Endometrium (tissue), 2 donors: ENCODE measurements at regions not wholly inside any gene's neighbourhood (a gene's known extent, or its start where the extent isn't known, plus 50 kb on each side); places are given as distances from the start of the nearest gene placed in this dataset.
A peak's percentile ranks its signal among the peaks of the same experiment; 100 is the strongest.

Source experiments
- FAIRE-seq: peaks from 2 replicates; lab custom pipeline; 2012; peaks lifted over from hg19 to GRCh38; lab: Jason Lieb, UNC
- donor health status: control.
- donor health status: control.

DNA sequence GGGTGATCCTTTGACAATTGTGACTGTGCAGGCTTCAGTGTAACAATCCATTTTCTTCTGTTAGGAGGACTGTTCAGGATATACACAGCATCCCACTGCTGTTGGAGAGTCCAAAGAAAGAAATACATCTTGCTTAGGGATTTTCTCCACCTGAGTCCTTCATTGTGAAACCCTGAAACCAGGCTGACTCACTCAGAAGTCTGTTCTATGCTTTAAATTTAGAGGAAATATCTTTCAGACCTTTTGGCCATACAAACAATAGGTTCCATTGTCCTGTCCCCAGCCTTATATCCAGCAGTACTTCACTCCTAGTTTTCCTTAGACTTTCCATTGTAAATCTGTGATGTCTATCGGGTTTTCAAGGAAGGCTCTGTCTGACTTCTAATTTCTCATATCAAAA, 379.1 kb downstream of the SUCLA2 start:
- FAIRE-seq, result no peak

DNA sequence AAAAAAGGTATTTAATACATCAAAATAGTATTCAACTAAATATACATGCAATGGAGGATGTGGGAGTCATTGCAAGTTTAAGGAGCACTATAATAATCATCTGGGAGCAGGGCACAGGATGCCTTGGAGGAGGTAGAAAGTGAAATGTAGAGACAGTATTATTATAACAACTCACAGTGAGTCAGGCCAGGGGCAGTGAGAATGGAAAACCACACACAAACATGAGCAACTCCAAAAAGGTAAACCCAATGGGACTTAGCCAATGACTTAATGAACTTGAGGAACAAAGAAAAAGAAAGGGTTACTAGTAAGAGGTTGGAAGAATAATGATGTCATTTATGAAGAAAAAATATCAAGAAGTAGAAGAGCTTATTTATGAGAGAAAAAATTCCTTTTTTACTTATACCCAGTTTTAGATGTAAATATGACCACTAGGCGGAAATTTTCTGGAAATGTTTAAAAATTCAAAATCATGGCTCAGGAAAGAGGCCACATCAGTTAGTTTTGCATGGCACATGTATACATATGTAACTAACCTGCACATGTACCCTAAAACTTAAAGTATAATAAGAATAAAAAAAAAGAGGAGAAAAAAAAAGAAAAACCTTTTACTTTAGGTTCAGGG, 389.3 kb downstream of the SUCLA2 start:
- FAIRE-seq, result no peak

DNA sequence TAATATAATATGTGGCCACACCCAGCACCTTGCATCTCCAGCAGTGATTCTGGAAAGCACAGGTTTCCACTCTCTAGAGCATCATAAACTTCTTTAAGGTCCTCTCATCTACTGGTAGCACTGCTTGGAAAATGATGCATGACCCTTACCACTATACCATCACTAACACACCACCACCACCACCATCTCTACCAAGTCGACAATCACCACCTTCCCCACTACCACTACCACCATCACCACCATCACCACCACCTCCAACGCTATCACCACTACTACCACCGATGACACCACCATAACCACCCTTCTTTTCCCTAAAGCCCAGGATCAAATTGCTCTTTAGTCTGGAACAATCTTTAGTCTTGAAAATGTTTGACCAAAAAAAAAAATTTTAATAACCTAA, 390.4 kb downstream of the SUCLA2 start:
- no peak for FAIRE-seq

DNA sequence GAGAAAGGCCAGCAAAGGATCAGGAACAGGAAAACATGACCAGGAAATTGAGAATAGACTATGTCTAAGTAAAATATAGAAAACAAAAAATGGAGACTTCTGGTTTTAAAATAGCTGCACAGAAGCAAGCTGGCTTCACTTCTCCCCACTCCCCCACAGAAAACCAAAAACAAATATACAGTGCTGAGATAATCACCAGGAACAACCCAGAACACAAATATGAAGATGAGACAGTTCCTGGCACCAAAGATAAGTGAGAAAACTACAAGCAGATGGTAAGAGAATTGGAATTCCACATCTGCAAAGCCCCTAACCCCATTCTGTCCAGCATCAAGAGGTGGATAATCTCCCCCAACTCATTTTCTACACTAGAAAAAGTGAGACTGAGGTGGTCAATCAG, 397.7 kb downstream of the SUCLA2 start:
- no peak for FAIRE-seq

DNA sequence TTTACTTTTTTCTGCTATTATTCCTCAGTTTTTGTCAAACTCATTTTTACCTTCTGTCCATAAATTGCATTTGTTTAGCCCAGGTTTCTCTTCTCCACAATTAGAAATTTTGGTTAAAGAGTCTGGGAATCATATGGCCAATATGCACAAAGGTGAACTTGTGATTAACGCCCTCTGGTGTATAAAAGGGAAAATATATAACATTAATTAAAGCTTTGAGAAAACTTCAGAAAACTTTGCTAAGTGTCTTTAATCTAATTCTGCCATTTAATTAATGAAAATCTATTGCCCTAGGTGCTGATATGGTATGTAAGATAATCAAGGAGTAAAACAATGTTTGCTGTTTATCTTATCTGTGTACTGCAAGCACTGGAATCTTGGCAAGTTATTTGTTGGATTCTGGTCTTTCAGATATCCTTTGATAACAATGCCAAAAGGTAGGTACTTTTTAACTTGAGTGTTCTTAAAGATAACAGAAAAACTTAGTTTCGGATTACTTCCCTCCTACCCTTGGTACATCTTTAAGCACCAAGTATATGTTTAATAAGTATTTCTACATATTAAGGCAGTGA, 402.6 kb downstream of the SUCLA2 start:
- peak; percentile 54 for FAIRE-seq

DNA sequence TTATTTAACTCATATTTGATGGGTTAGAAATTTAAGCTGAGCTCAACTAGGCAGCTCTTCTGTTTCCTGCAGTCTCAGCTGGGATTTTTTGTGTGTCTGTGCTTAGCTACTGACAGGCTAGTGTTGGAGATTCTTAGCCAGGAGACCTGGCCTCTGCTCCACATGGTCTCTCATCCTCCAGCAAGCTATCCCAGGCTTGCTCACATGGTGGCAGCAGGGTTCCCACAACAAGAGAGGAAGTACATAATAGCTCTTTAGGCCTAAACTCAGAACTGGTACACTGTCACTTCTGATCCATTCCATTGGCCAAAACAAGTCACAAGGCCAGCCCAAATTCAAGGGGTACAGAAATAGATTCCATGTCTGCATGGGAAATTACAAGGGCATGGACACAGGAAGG, 406.2 kb downstream of the SUCLA2 start:
- no peak for FAIRE-seq

DNA sequence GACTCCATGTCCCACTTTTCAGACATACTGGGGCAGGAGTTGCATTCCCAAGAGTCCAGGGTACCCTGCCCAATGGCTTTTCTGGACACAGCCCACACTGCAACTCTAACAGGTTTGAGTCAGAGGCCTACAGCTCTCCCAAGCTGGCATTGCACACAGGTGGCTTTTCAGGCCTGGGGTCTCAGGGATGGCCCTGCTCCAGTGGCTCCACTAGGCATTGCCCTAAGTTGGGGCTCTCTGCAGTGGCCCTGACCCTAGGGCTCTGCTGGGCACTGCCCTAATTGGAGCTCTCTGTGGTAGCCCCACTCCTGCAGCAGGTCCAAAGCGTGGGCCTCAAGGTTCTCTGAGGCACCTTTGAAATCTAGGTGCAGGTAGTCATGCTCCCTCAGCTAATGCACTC, 408.8 kb downstream of the SUCLA2 start:
- FAIRE-seq, result no peak

DNA sequence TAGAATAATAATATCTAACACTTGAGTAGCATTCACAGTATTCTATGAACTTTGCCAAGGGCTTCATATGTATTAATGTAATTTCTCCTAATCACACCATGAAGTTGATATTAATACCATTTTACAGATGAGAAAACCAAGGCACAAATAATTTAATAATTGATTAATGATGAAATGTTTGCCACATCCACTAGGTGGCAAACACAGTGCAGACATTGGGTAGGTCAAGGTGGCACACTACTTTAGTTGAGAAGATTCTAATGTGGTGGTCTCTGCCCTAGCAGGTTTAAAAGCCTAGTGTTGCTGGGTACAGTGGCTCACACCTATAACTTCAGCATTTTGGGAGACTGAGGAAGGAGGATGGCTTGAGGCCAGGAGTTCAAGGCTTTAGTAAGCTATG, 412.4 kb downstream of the SUCLA2 start:
- FAIRE-seq, result no peak

DNA sequence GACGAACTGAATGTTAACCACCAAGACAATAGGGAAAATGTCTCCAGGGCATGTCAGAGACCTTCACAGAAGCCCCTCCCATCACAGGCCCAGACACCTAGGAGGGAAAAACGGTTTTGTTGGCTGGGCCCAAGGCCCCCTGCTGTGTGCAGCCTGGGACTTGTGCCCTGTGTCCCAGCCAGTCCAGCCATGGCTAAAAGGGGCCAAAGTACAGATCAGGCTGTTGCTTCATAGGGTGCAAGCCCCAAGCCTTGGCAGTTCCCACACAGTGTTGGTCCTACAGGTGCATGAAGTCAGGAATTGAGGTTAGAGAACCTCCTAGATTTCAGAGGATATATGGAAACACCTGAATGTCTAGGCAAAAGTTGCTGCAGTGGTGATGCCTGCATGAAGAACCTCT, 428.7 kb downstream of the SUCLA2 start:
- no peak for FAIRE-seq

DNA sequence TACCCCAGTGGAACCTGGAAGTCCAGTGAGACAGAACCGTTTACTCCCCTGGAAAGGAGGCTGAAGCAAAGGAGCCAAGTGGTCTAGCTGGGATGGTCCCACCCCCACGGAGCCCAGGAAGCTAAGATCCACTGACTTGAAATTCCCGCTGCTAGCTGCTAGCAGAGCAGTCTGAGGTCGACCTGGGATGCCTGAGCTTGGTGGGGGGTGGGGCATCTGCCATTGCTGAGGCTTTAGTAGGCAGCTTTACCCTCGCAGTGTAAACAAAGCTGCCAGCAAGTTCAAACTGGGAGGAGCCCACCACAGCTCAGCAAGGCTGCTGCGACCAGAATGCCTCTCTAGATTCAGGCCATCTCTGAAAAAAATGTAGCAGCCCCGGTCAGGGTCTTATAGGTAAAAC, 437.0 kb downstream of the SUCLA2 start:
- no peak for FAIRE-seq

DNA sequence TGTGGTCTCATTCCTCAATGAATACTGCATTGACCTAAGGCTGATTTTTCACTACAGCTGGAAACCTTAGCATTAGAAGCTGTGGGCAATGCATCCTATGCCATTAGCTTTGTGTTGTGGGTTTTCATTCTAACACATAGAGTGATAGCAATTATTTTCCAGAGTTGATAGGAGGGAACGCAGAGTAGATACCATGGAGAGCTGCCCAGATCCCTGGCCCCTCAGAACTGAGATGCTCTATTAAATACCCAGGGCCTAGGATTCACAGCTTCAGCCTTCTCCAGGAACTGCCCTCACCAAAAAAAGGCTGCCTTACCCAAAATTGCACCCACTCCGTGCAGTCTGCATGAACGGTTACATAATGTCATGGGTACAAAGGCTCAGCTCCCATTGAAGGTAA, 444.4 kb downstream of the SUCLA2 start:
- no peak for FAIRE-seq

DNA sequence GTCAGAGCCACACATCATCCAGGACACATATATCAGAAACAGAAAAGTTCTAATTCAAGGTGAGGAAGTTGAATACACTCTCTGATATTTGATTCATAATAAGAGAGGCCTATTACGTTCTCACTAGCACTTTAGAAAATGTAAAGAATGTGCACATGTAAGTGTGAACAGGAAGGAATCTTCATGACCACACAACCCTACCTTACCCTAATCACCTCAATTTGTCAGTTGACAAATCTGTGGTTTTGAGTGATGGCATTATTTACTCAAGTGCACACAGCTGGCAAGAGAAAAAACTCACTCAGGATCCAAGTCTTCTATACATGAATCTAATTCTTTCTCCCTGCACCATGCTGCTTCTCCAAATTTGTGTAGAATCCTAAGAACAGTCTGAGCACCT, 445.8 kb downstream of the SUCLA2 start:
- FAIRE-seq, result no peak

DNA sequence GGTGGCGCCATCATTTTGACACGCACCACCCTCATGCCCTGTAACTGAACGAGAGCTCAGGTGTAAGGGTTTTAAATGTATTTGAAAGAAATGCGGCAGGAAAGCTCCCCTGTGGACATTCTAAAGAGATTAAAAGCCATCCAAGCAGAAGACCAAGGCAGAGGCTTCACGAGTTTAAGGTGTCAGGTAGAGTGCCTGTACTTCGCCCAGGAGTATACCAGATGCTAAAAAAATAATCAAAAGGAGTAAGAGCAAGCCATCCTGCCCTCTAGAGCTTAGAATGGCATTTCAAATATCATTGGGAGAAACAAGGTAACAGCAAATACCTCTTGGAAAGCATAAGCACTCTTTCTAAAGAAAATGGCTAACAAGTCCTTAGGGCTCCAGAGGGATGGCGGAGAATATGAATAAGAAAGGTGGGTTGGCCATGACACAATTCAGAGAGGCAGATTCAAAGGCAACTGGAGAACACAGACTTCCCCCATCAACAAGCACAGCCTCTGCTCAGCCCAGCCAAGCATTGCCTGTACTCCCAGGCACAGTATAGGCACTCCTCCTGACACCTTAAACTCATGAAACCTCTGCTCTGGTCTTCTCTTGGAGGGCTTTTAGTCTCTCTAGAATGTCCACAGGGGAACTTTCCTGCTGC, 447.6 kb downstream of the SUCLA2 start:
- FAIRE-seq, result no peak

DNA sequence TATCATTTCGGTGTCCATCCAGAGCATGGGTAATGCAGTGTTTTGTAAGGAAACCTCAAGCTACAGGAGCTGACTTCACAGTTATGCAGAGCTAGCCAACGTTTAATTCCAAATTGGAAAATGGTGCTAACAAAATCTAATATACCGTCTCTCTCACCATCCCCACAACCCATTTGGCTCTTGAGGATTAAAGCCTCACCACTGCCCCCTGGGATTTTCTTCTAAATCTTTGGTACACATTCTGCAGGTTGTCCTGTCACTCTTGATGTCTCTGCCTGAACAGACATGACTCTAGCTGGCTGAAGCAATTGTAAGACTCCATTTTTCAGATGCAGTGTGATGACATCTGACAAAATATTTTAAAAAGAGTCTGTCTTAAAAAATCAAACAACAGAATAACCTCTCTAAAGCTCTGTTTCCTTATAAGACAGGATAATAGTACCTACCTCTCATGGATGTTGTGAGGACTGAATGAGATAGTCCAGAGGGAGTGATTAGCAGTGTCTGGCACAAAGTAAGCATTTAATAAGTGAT, 451.8 kb downstream of the SUCLA2 start:
- no peak for FAIRE-seq

DNA sequence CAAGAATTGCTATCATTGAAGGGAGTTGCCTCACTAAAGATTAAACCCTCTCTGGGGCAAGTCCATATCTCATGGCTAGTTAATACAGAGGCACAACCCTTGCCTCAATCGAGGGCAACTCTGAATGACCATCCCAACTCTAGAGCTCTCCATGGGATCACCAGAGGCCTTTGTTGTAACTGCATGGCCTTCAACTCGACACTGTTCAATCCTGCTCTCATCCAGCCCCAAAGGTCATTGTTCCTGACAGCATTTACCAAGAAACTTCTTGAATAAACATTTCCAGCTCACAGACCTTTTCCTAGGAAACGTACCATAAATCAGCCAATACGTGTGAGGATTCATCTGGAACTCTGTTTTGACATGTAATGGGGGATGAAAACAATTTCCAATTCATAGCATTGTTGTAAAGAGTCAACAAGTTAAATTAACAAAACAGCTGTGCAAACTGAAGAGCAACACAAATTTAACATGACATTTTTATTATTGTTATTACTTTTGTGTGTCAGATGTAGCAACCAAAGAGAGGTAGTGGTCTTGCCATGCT, 452.7 kb downstream of the SUCLA2 start:
- peak; percentile 26 for FAIRE-seq

DNA sequence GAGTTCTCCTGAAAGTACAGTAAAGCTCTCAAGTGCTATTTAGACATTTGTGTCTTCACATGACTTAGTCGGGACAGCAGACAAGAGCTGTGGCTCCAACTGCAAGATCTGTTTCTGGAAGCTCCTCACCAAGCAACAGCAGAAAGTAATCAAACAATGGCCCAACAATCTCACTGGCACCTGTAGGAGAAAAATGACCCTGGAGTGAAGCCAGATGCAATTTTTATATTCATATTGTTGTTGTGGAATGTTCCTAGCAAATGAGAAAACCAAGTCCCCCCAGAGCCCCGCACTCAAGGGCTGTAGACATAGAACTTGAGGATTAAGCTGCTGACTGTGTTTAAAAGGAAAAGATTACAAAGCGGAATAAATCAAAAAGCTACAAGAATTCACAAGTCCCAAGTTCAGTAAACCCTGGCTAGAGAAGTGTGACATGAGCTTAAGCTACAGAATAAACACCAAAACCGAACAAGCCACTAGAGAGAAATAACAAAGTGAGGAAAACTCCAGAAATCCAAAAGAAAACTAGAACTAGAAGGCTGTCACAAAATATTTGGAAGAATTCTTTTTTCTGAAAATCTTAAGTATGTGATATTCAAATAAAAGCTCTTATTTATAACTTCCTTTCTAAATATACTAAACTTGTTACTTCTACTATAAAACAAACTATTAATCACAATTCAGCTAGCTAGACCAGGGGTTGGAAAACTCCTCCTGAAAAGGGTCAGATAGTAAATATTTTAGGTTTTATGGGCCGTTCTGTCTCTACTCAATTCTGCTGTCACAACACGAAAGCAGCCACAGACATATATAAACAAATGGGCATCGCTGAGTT, 454.5 kb downstream of the SUCLA2 start:
- peak; percentile 92 for FAIRE-seq

DNA sequence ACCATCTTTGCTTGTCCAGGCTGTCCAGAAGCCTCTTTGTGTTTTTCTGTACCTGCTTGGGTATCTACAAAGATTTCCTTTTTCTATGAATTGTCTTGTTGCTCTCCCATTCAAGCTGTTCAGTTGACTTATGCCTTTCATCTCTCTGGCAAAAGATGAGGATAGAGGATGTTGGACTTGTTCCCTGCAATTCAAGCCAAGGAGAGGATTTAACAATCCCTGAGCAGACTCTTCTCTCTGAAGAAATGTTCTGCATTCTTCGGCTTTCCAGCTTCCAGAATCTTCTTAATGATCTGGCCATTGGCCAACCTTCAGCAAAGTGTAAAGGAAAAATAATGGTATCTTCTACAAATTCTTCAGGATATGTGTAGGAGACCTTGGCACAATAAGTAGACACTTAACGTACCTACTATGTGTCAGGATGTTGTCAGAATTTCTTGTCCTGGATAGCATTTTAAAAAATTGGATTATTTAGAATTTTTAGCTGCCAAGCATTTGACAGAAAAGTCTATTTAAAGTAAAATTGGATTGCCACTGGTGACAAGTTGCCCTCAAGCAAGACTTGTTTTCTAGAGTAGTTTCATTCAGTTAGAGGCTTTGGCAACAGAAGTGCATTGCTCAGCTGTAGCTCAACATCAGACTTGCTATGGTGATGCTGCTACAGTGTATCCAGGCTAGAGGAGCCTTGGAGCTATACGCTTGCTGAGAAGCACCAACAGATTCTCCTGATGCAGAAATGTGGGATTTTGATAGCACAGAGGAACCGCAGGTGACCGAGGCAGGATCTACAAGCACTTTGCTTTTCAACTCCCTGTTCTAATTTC, 455.7 kb downstream of the SUCLA2 start:
- FAIRE-seq, result no peak

DNA sequence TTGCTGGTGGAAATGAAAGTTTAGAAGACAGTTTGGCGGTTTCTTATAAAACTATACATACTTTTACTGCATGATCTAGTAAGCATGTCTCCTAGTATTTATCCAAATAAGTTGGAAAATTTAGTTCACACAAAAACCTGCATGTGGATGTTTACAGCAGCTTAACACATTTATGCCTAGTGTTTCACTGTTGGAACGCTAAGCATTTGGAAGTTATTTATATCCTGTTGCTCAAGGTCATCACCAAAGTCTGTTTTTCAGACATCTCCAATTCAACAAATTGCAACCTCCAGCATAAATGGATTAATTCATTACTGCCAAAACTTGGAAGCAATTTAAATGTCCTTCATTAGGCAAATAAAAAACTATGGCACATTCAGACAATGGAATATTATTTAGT, 461.8 kb downstream of the SUCLA2 start:
- no peak for FAIRE-seq

DNA sequence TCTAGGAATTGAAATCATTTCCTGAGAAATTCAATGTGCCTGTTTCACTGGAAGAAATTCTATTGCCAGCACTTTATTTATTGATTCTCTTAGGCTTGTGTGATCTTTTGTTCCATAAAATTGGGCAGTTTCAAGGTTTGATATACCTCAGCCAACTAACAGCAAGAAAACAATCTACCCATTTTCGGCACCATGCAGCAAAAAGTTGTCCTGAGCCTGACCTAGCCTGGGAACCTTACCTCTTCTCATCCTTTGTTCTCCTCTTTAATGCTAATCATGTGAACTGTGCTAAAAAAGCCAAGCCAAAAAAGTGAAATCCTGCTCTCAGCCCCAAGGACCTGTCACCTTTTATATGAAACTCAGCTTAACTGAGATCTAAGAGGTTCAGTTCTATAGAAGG, 477.3 kb downstream of the SUCLA2 start:
- FAIRE-seq, result no peak

DNA sequence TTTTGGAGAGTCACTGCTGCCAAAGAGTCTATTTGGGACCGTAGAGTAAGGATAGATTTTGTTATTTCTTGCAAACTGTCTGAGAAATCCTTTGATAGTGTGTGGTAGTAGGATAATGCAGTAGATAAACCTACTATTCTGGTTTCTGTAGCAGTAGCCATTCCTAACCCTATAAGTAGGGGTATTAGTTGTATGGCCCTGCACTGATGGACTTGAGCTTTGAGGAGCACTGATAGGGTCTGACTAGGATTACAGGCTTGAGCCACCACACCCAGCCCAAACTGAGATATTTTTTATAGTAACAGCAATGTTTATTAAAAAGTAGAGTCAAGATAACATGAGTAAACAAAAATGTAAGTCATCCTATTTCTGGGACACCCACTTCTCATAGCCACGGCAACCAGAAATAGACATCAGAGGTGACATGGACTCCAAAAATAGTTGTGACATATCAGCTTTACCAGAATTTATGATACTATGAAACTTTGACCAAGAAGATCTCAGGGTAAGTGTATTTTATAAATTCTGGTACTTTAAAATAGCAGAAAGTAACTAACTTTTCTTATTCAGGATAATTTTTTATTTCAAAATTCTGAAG, 479.1 kb downstream of the SUCLA2 start:
- FAIRE-seq, result no peak

DNA sequence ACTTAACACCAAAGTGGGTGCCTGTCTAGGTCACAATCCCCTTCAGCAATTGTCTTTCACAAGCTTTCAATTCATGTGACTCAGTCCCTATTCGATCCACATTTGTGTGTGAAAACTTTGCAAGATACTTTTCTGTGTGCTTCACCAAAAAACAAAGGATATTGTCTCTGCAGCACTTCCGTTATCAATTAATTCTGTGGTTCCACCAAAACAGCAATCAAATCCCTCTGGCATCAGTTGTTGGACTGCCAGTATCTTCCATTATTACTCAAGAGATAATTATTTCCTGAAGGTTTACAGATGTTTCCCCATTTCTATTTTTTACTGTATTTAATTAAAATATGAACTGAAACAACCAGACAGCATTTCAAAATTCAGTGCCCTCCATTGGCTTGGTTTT, 481.4 kb downstream of the SUCLA2 start:
- no peak for FAIRE-seq
